Suprapubic skin (tissue), 3 donors: ENCODE measurements at regions not wholly inside any gene's neighbourhood (a gene's known extent, or its start where the extent isn't known, plus 50 kb on each side); places are given as distances from the start of the nearest gene placed in this dataset.

Experiments used
- POLR2A ChIP-seq, 2 donors: fragments of 450-650 bp; IDR thresholded peaks; one replicate each; pipeline ENCODE4 v1.6.1; 2017; ENCODE audit warnings: antibody characterized with exemption in 2 of 2, mild to moderate bottlenecking in 2 of 2, moderate library complexity in 2 of 2
- TF ChIP-seq, protein P1 (sequence below), 2 donors: fragments of 200-600 bp in 1 of 2; fragments of 450-650 bp in 1 of 2; sonication (generic) in 1 of 2; IDR thresholded peaks; one replicate each; pipeline ENCODE4 v1.5.1; 2016 to 2019; ENCODE audit warnings: antibody characterized with exemption in 2 of 2, mild to moderate bottlenecking in 1 of 2, moderate library complexity in 1 of 2

DNA sequence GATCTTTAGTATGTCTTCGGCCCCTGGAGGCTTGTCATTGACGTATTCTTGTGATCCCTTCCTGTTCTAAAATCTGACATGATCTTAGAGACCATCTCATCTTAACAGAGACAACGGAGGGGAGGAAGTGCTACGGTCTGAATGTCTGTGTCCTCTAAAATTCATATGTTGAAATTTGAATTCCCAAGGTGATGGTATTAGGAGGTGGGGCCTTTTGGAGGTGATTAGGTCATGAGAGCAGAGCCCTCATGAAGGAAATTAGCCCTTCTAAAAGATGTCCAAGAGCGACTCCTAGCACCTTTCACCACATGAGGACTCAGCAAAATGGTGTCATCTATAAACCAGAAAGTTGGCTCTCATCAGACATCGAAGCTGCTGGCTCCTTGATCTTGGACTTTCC is 233.2 kb upstream of the CMC1 start:
- TF ChIP-seq, protein P1, sequence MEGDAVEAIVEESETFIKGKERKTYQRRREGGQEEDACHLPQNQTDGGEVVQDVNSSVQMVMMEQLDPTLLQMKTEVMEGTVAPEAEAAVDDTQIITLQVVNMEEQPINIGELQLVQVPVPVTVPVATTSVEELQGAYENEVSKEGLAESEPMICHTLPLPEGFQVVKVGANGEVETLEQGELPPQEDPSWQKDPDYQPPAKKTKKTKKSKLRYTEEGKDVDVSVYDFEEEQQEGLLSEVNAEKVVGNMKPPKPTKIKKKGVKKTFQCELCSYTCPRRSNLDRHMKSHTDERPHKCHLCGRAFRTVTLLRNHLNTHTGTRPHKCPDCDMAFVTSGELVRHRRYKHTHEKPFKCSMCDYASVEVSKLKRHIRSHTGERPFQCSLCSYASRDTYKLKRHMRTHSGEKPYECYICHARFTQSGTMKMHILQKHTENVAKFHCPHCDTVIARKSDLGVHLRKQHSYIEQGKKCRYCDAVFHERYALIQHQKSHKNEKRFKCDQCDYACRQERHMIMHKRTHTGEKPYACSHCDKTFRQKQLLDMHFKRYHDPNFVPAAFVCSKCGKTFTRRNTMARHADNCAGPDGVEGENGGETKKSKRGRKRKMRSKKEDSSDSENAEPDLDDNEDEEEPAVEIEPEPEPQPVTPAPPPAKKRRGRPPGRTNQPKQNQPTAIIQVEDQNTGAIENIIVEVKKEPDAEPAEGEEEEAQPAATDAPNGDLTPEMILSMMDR (IDR thresholded peaks at IDR 0.05): no peak
- no peak for TF ChIP-seq POLR2A (IDR thresholded peaks at IDR 0.05)
